MM.1S (cell line): ENCODE measurements at regions not wholly inside any gene's neighbourhood (a gene's known extent, or its start where the extent isn't known, plus 50 kb on each side); places are given as distances from the start of the nearest gene placed in this dataset.

Source experiments
- EZH2 ChIP-seq: fragments of 300-600 bp; sonication (generic); optimal IDR thresholded peaks from 2 replicates; pipeline ENCODE3; 2017; ENCODE audit warnings: low read depth, mild to moderate bottlenecking, antibody characterized with exemption, low read length, mixed read lengths
- TF ChIP-seq, protein P1 (sequence below): fragments of 300-600 bp; sonication (generic); IDR thresholded peaks from 2 replicates; pipeline ENCODE4 v1.5.1; 2016; ENCODE audit warnings: antibody characterized with exemption, low read length, mixed read lengths

DNA sequence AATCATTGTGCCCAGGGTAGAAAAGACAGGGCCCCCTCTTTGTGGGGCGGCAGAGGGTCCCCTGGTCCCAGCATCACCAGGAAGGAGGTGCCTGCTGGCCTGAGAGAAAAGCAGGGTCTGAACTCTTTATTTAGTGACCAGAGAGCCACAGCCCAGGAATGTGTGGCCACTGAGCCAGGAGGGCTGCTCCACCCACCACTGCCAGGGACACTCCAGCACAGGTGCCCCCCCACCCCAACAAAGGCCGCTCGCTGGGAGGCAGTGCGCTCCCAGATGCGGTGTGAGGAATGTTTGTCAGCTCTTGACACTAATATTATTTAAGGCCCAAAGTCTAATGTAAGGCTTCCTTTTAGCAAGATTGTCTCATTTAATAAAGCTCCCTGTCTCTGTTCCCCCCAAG, 59.6 kb upstream of the ZMIZ1 start:
- TF ChIP-seq, protein P1, sequence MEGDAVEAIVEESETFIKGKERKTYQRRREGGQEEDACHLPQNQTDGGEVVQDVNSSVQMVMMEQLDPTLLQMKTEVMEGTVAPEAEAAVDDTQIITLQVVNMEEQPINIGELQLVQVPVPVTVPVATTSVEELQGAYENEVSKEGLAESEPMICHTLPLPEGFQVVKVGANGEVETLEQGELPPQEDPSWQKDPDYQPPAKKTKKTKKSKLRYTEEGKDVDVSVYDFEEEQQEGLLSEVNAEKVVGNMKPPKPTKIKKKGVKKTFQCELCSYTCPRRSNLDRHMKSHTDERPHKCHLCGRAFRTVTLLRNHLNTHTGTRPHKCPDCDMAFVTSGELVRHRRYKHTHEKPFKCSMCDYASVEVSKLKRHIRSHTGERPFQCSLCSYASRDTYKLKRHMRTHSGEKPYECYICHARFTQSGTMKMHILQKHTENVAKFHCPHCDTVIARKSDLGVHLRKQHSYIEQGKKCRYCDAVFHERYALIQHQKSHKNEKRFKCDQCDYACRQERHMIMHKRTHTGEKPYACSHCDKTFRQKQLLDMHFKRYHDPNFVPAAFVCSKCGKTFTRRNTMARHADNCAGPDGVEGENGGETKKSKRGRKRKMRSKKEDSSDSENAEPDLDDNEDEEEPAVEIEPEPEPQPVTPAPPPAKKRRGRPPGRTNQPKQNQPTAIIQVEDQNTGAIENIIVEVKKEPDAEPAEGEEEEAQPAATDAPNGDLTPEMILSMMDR: no peak
- no peak for TF ChIP-seq EZH2
